Testis (tissue), 2 donors: ENCODE measurements at regions not wholly inside any gene's neighbourhood (a gene's known extent, or its start where the extent isn't known, plus 50 kb on each side); places are given as distances from the start of the nearest gene placed in this dataset.

ENCODE experiments used
- DNase-seq: peaks from one replicate; pipeline ENCODE4 v3.0.0-alpha.2; 2019
- H3K27ac ChIP-seq, 2 donors: fragments of 200-600 bp; sonication (generic); one replicate each; pipeline ENCODE4 v1.5.1; 2019
- H3K27me3 ChIP-seq: fragments of 200-600 bp; sonication (generic); one replicate; pipeline ENCODE4 v1.5.1; 2019
- H3K36me3 ChIP-seq: fragments of 200-600 bp; sonication (generic); one replicate; pipeline ENCODE4 v1.5.1; 2017; ENCODE audit warnings: low read depth; ENCODE audit errors: missing control alignments
- H3K4me1 ChIP-seq: fragments of 200-600 bp; sonication (generic); one replicate; pipeline ENCODE4 v1.5.1; 2019
- H3K4me3 ChIP-seq, 2 donors: fragments of 200-600 bp; sonication (generic); one replicate each; pipeline ENCODE4 v1.5.1; 2017 to 2019
- H3K9me3 ChIP-seq: fragments of 200-600 bp; sonication (generic); one replicate; pipeline ENCODE4 v1.5.1; 2017
- POLR2A ChIP-seq: fragments of 450-650 bp; IDR thresholded peaks from one replicate; pipeline ENCODE4 v1.6.1; 2017; ENCODE audit warnings: antibody characterized with exemption, mild to moderate bottlenecking, moderate library complexity
- WGBS, 2 donors: methylation state at CpG; one replicate each; pipeline ENCODE4 v1.1.5; 2018; 5-methylcytosine and 5-hydroxymethylcytosine counted together
- intact Hi-C: fragments of 100-400 bp; cut with DNase I; formaldehyde crosslinking; loops from one replicate; pipeline ENCODE4 v1.15.1; 2023; ENCODE audit warnings: low total_unique reads
- TF ChIP-seq, protein P1 (sequence below), 3 experiments: fragments of 450-650 bp in 2 of 3; fragments of 200-600 bp in 1 of 3; sonication (generic) in 1 of 3; IDR thresholded peaks; one replicate each; pipeline ENCODE4 v1.5.1; 2016 to 2019; ENCODE audit warnings: antibody characterized with exemption in 3 of 3, mild to moderate bottlenecking in 2 of 3, moderate library complexity in 1 of 3

DNA sequence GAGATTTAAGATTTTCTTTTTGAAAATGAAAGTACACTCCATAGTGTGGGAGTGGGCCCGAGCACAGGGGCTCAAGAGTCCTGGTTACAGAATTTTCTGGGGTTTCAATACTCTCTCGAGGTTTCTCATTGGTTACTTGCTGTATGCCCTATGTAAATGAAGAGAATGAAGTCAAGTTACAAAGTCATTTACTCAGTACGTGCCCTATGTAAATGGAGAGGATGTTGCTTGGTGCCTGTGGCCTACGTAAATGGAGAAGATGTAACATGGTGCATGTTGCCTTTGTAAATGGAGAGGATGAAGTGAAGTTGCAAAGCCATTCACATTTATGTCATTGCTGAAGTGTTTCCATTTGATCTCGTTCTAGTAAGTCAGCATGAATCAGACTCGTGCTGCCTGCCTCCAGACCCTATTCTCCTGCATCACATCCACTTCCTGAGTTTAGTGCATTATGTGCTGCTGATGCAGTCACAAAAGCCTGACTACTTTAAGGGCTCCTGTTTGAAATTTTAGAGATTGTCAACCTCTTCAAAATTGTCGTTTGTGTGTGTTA is 302.0 kb downstream of the ZBBX start:
- 72 to 81% methylated on average over 7 of the region's 7 CpGs for WGBS, 2 donors
- Histone ChIP-seq H3K27me3 (no peaks in the 10 kb centered on the region), H3K4me1 (no peaks in the 10 kb centered on the region), H3K27ac (no peak overlapping the region), H3K36me3 (no peaks in the 10 kb centered on the region), H3K9me3 (no peaks in the 10 kb centered on the region), H3K4me3 (no peak overlapping the region)
- DNase-seq: no peak
- intact Hi-C loops: no loop called here
- no peak for TF ChIP-seq POLR2A
- TF ChIP-seq, protein P1, sequence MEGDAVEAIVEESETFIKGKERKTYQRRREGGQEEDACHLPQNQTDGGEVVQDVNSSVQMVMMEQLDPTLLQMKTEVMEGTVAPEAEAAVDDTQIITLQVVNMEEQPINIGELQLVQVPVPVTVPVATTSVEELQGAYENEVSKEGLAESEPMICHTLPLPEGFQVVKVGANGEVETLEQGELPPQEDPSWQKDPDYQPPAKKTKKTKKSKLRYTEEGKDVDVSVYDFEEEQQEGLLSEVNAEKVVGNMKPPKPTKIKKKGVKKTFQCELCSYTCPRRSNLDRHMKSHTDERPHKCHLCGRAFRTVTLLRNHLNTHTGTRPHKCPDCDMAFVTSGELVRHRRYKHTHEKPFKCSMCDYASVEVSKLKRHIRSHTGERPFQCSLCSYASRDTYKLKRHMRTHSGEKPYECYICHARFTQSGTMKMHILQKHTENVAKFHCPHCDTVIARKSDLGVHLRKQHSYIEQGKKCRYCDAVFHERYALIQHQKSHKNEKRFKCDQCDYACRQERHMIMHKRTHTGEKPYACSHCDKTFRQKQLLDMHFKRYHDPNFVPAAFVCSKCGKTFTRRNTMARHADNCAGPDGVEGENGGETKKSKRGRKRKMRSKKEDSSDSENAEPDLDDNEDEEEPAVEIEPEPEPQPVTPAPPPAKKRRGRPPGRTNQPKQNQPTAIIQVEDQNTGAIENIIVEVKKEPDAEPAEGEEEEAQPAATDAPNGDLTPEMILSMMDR (IDR thresholded peaks at IDR 0.05): no peak

DNA sequence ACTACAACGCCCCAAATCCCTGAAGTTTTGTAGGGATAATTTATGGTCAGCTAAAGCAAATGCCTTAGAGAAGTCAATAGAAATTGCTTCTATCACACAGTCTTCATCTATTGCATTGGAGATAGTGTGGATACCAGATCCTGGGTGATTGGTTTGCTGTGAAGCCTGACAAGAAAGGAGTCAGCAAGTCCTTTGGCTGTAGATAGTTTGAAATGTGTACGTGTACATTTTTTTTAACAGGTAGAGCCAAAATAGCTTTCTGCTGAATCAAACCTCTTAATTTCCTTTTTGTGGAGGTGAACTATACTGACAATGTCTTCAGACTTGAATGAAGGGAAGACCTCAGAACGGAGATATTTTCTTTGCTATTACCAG is 312.3 kb downstream of the ZBBX start:
- intact Hi-C loops: no loop called here
- TF ChIP-seq, protein P1 (IDR thresholded peaks at IDR 0.05): no peak
- no peak for TF ChIP-seq POLR2A
- no peak for DNase-seq

DNA sequence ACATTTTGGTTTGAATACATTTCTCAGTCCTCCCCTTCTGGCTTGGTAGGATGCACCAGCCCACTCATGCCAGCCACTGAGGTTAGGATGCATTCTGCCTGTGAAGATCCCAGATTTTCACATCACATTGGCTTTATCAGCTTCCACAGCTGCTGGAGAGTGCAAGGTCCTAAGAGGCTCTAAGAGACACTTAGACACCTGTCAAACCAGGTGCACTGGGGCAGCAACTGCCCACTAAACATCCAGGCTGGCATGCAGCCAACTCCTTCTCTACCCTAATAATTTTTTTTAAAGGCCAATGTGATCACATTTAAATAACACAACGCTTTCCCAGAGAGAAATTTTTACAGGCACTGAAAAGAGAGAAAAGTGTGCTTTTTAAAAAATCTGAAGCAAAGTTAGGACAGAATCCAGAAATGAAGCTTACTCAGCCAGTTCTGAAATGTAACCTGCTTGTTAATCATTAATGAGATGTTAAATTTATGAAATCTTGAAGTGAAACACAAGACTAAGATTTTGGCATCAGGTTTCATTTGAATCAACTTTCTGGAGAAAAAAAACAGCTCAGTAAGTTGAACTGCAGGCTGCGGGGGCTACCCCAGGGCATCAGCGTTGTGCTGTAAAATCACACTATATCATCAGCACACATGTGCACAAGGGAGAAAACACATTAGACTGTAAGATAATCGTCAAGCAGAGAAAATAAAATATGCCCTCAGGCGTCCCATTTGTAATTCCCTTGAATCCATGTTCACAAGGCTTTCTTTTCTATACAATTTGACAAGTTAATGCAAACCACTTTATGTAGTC is 312.9 kb downstream of the ZBBX start:
- H3K9me3 ChIP-seq: no peaks in the 10 kb centered on the region
- WGBS, 2 donors: 32 to 41% methylated on average over 5 of the region's 5 CpGs
- no peaks in the 10 kb centered on the region for H3K27me3 ChIP-seq
- H3K36me3 ChIP-seq: no peaks in the 10 kb centered on the region
- H3K27ac ChIP-seq: no peak overlapping the region
- no peak overlapping the region for H3K4me3 ChIP-seq
- no peak for TF ChIP-seq POLR2A
- TF ChIP-seq, protein P1 (IDR thresholded peaks at IDR 0.05): no peak
- no peaks in the 10 kb centered on the region for H3K4me1 ChIP-seq
- no peak for DNase-seq
- intact Hi-C loops: no loop called here

More for the DNA sequence above, 312.3 kb downstream of the ZBBX start:
- no peak overlapping the region for H3K4me3 ChIP-seq
- H3K9me3 ChIP-seq: no peaks in the 10 kb centered on the region
- no peaks in the 10 kb centered on the region for H3K36me3 ChIP-seq
- WGBS, 2 donors: 47 to 53% methylated on average over 3 of the region's 3 CpGs
- H3K4me1 ChIP-seq: no peaks in the 10 kb centered on the region
- no peaks in the 10 kb centered on the region for H3K27me3 ChIP-seq
- H3K27ac ChIP-seq: no peak overlapping the region

DNA sequence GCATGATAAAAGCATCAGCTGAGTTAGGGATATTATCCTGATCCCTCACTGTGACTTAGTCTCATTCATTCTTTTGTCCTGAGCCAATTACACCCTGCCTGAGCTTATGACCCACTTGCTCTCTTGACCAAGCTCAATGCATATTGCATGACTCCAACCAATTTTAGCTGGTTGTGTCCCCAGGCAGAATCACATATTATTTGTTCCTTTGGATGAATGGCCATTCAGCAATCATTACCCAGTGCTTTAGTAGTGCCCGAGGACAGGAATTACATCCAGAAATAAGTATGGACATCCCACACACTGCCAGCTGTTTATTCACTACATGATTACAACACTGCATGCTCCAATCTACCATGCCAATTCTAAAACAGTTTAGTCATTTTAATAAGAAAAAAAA is 322.5 kb downstream of the ZBBX start:
- no peak overlapping the region for H3K27ac ChIP-seq
- no peak overlapping the region for H3K4me3 ChIP-seq
- H3K9me3 ChIP-seq: no peaks in the 10 kb centered on the region
- no peaks in the 10 kb centered on the region for H3K36me3 ChIP-seq
- TF ChIP-seq, protein P1 (IDR thresholded peaks at IDR 0.05): no peak
- TF ChIP-seq POLR2A: no peak
- DNase-seq: no peak
- H3K27me3 ChIP-seq: no peaks in the 10 kb centered on the region
- no peaks in the 10 kb centered on the region for H3K4me1 ChIP-seq
- 64 to 90% methylated on average over 1 of the region's 1 CpG for WGBS, 2 donors
- intact Hi-C loops: no loop called here

DNA sequence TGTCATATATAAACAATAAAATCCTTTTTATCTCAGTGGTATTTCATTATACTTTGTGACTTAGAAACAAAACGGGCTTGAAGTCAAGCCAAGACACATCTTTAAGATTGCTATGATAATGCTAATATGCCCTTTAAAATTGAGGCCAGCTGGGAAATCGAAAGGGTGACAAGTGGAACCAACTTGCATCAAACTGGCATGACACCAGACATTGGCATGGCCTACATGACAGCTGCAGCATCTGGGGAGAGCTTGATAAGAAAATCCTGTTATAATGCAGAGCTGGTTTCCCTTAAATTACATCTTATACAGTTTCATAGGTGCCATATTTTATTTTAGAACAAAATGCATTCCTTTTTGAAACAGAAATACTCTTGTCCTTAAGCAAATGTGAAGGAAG is 325.2 kb downstream of the ZBBX start:
- Histone ChIP-seq H3K9me3 (no peaks in the 10 kb centered on the region), H3K27me3 (no peaks in the 10 kb centered on the region), H3K36me3 (no peaks in the 10 kb centered on the region), H3K4me3 (no peak overlapping the region), H3K4me1 (no peaks in the 10 kb centered on the region), H3K27ac (no peak overlapping the region)
- DNase-seq: no peak
- intact Hi-C loops: no loop called here
- WGBS, 2 donors: 61 to 67% methylated on average over 2 of the region's 2 CpGs
- TF ChIP-seq POLR2A: no peak
- TF ChIP-seq, protein P1 (IDR thresholded peaks at IDR 0.05): no peak
